ENCODE measurements at regions not wholly inside any gene's neighbourhood (a gene's known extent, or its start where the extent isn't known, plus 50 kb on each side); places are given as distances from the start of the nearest gene placed in this dataset.
A peak's percentile ranks its signal among the peaks of the same experiment; 100 is the strongest.

- Mint-ChIP-seq H3K9me3 (ENCODE audit: low read depth) (peaks cover 8% of the 10 kb centered on the region), H3K36me3 (ENCODE audit: insufficient read depth) (peaks cover 3% of the 10 kb centered on the region), H3K4me3 (ENCODE audit: low read depth) (peak overlapping the region; percentile 19), H3K27ac (peak overlapping the region; percentile 97), H3K27me3 (peaks cover 14% of the 10 kb centered on the region), H3K4me1 (ENCODE audit: low read depth) (peaks cover 32% of the 10 kb centered on the region)
- TF ChIP-seq CTCF (IDR thresholded peaks at IDR 0.05; ENCODE audit: unreplicated experiment), result no peak
- peak; percentile 83 for DNase-seq (ENCODE audit: low spot score, unreplicated experiment)
These were observed 130.7 kb downstream of the MN1 start for GRCh38 chr22:27670701-27671412.

- H3K36me3 Mint-ChIP-seq (ENCODE audit: insufficient read depth), result peaks cover 3% of the 10 kb centered on the region
- no peak for DNase-seq (ENCODE audit: low spot score, unreplicated experiment)
- H3K27ac Mint-ChIP-seq, result peak overlapping the region; percentile 97
- peaks cover 7% of the 10 kb centered on the region for H3K9me3 Mint-ChIP-seq (ENCODE audit: low read depth)
- H3K4me1 Mint-ChIP-seq (ENCODE audit: low read depth), result peaks cover 32% of the 10 kb centered on the region
- no peak overlapping the region for H3K4me3 Mint-ChIP-seq (ENCODE audit: low read depth)
- no peak for TF ChIP-seq CTCF (IDR thresholded peaks at IDR 0.05; ENCODE audit: unreplicated experiment)
- peaks cover 20% of the 10 kb centered on the region for H3K27me3 Mint-ChIP-seq
These were observed 130.1 kb downstream of the MN1 start for GRCh38 chr22:27671413-27671935.

- peaks cover 33% of the 10 kb centered on the region for H3K27me3 Mint-ChIP-seq
- no peaks in the 10 kb centered on the region for H3K36me3 Mint-ChIP-seq (ENCODE audit: insufficient read depth)
- no peak overlapping the region for H3K4me3 Mint-ChIP-seq (ENCODE audit: low read depth)
- H3K27ac Mint-ChIP-seq, result no peak overlapping the region
- no peaks in the 10 kb centered on the region for H3K9me3 Mint-ChIP-seq (ENCODE audit: low read depth)
- peaks cover 29% of the 10 kb centered on the region for H3K4me1 Mint-ChIP-seq (ENCODE audit: low read depth)
- no peak for DNase-seq (ENCODE audit: low spot score, unreplicated experiment)
- TF ChIP-seq CTCF (IDR thresholded peaks at IDR 0.05; ENCODE audit: unreplicated experiment), result no peak
These were observed 128.7 kb downstream of the MN1 start for GRCh38 chr22:27672721-27673418.

- Mint-ChIP-seq H3K27ac (no peak overlapping the region), H3K27me3 (peaks cover 42% of the 10 kb centered on the region), H3K9me3 (ENCODE audit: low read depth) (no peaks in the 10 kb centered on the region), H3K4me3 (ENCODE audit: low read depth) (no peak overlapping the region), H3K36me3 (ENCODE audit: insufficient read depth) (no peaks in the 10 kb centered on the region), H3K4me1 (ENCODE audit: low read depth) (peaks cover 26% of the 10 kb centered on the region)
- peak; percentile 35 for DNase-seq (ENCODE audit: low spot score, unreplicated experiment)
- TF ChIP-seq CTCF (IDR thresholded peaks at IDR 0.05; ENCODE audit: unreplicated experiment), result no peak
These were observed 127.7 kb downstream of the MN1 start for GRCh38 chr22:27673839-27674238.

DNA sequence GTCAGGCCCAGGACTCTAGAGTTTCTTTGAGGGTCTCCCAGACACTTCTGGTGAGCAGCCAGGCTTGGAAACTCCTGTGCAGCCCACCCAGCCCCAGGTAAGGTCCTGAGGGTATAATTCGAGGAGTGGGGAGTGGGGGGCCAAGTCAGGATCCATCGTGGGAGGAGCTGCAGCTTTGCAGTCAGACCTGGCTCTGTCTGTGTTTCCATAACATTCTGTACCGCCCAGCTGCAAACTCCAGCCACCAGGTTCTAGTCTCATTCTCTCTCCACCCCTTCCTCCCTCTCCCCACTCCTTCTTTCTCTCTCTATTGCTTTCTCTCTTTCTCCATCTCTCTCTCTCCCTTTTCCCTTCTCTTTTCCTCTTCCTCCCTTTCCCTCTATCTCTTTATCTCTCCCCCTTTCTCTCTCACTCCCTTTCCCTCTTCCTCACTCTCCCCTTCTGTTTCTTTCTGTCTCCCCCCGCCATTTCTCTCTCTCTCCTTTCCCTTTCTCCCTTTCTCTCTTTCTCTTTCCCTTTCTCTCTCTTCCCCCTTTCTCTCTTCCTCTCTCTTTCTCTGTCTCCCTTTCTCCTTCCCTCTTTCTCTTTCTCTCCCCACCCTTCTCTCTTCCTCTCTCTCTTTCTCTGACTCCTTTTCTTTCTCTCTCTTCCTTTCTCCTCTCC lies 127.2 kb downstream of the MN1 start:
- no peak overlapping the region for H3K4me3 Mint-ChIP-seq (ENCODE audit: low read depth)
- H3K36me3 Mint-ChIP-seq (ENCODE audit: insufficient read depth), result no peaks in the 10 kb centered on the region
- H3K27ac Mint-ChIP-seq, result no peak overlapping the region
- H3K4me1 Mint-ChIP-seq (ENCODE audit: low read depth), result peaks cover 23% of the 10 kb centered on the region
- H3K27me3 Mint-ChIP-seq, result peaks cover 48% of the 10 kb centered on the region
- H3K9me3 Mint-ChIP-seq (ENCODE audit: low read depth), result no peaks in the 10 kb centered on the region
- no peak for DNase-seq (ENCODE audit: low spot score, unreplicated experiment)
- TF ChIP-seq CTCF (IDR thresholded peaks at IDR 0.05; ENCODE audit: unreplicated experiment), result no peak

Measured in progenitor cell of endocrine pancreas (in vitro differentiated cells).